Mesenchymal stem cell (in vitro differentiated cells and primary cell): ENCODE measurements at regions not wholly inside any gene's neighbourhood (a gene's known extent, or its start where the extent isn't known, plus 50 kb on each side); places are given as distances from the start of the nearest gene placed in this dataset.
"Not testable (repeated sequence)": the region's sequence is repeated elsewhere in the genome, so short reads cannot be mapped to it uniquely, and the experiment has no call there.

ENCODE experiments used
- DNase-seq: peaks from one replicate; pipeline ENCODE4 v3.0.0-alpha.2; 2013
- H2AFZ ChIP-seq: one replicate; pipeline ENCODE4 v1.6.1; 2013; ENCODE audit warnings: low read depth, mild to moderate bottlenecking, control low read depth, inconsistent platforms, low read length, moderate library complexity
- H2AK5ac ChIP-seq: 2 replicates; pipeline ENCODE4 v1.6.1; 2013; ENCODE audit warnings: low read length, moderate library complexity, mild to moderate bottlenecking, inconsistent platforms; ENCODE audit not compliant: severe bottlenecking
- H2BK120ac ChIP-seq: one replicate; pipeline ENCODE4 v1.6.1; 2013; ENCODE audit warnings: low read depth, mild to moderate bottlenecking, inconsistent platforms, low read length, moderate library complexity
- H2BK12ac ChIP-seq, 2 experiments: one replicate each; pipeline ENCODE4 v1.6.1; 2013; ENCODE audit warnings: inconsistent platforms in 2 of 2, low read length in 2 of 2, mild to moderate bottlenecking in 2 of 2, moderate library complexity in 2 of 2, control low read depth in 1 of 2
- H2BK15ac ChIP-seq: one replicate; pipeline ENCODE4 v1.6.1; 2013; ENCODE audit warnings: mild to moderate bottlenecking, low read depth, inconsistent platforms; ENCODE audit not compliant: poor library complexity, severe bottlenecking
- H2BK5ac ChIP-seq: 2 replicates; pipeline ENCODE4 v1.6.1; 2013; ENCODE audit warnings: low read depth, mild to moderate bottlenecking, low read length, control low read depth, inconsistent platforms; ENCODE audit not compliant: poor library complexity, severe bottlenecking
- H3K14ac ChIP-seq, 2 experiments: one replicate each; pipeline ENCODE4 v1.6.1; 2013; ENCODE audit warnings: inconsistent platforms in 2 of 2, low read length in 2 of 2, control low read depth in 1 of 2, mild to moderate bottlenecking in 1 of 2, moderate library complexity in 1 of 2
- H3K18ac ChIP-seq, 2 experiments: one replicate each; pipeline ENCODE4 v1.6.1; 2013; ENCODE audit warnings: inconsistent platforms in 2 of 2, low read length in 2 of 2, control low read depth in 1 of 2, low read depth in 1 of 2, mild to moderate bottlenecking in 1 of 2
- H3K23ac ChIP-seq, 2 experiments: one replicate each; pipeline ENCODE4 v1.6.1; 2013; ENCODE audit warnings: inconsistent platforms in 2 of 2, low read length in 2 of 2, mild to moderate bottlenecking in 2 of 2, moderate library complexity in 2 of 2, control low read depth in 1 of 2
- H3K27ac ChIP-seq: 2 replicates; pipeline ENCODE4 v1.5.1; 2013; ENCODE audit warnings: mild to moderate bottlenecking, moderate library complexity, low read length, control low read depth, inconsistent platforms; ENCODE audit not compliant: poor library complexity, severe bottlenecking
- H3K27me3 ChIP-seq, 2 experiments: 2 replicates each; pipeline versions ENCODE4 v1.6.1 to v1.7.0; 2013; ENCODE audit warnings: low read length in 2 of 2, mild to moderate bottlenecking in 2 of 2, moderate library complexity in 2 of 2, control low read depth in 1 of 2, inconsistent platforms in 1 of 2; ENCODE audit not compliant: control insufficient read depth in 1 of 2, insufficient read depth in 1 of 2
- H3K36me3 ChIP-seq, 2 experiments: 2 replicates each; pipeline versions ENCODE4 v1.6.1 to v1.7.0; 2013; ENCODE audit warnings: low read length in 2 of 2, control low read depth in 1 of 2, inconsistent platforms in 1 of 2, low read depth in 1 of 2, mild to moderate bottlenecking in 1 of 2; ENCODE audit not compliant: insufficient read depth in 2 of 2, control insufficient read depth in 1 of 2
- H3K4ac ChIP-seq, 2 experiments: one replicate each; pipeline ENCODE4 v1.6.1; 2013; ENCODE audit warnings: inconsistent platforms in 2 of 2, low read length in 2 of 2, mild to moderate bottlenecking in 2 of 2, moderate library complexity in 2 of 2, control low read depth in 1 of 2, low read depth in 1 of 2
- H3K4me1 ChIP-seq: 2 replicates; pipeline ENCODE4 v1.6.1; 2013; ENCODE audit warnings: low read depth, low read length, control low read depth; ENCODE audit not compliant: control insufficient read depth, insufficient read depth
- H3K4me2 ChIP-seq: 2 replicates; pipeline ENCODE4 v1.6.1; 2013; ENCODE audit warnings: low read length, mild to moderate bottlenecking, inconsistent platforms; ENCODE audit not compliant: poor library complexity, severe bottlenecking
- H3K4me3 ChIP-seq, 2 experiments: 2 replicates each; pipeline versions ENCODE4 v1.5.1 to v1.7.0; 2013; ENCODE audit warnings: low read length in 2 of 2, mild to moderate bottlenecking in 2 of 2, control low read depth in 1 of 2, low read depth in 1 of 2; ENCODE audit not compliant: insufficient read depth in 1 of 2
- H3K79me1 ChIP-seq: replicated peaks from 2 replicates; pipeline ENCODE4 v1.6.1; 2013; ENCODE audit warnings: mild to moderate bottlenecking, control low read depth, low read length, inconsistent platforms; ENCODE audit not compliant: poor library complexity, severe bottlenecking
- H3K9ac ChIP-seq: 2 replicates; pipeline ENCODE4 v1.7.0; 2013; ENCODE audit warnings: mild to moderate bottlenecking, low read length, moderate library complexity
- H3K9me3 ChIP-seq: 2 replicates; pipeline ENCODE4 v1.7.0; 2013; ENCODE audit warnings: mild to moderate bottlenecking, low read length; ENCODE audit not compliant: control insufficient read depth
- H4K8ac ChIP-seq: one replicate; pipeline ENCODE4 v1.6.1; 2013; ENCODE audit warnings: inconsistent platforms, mild to moderate bottlenecking, low read length, moderate library complexity
- H4K91ac ChIP-seq: one replicate; pipeline ENCODE4 v1.6.1; 2013; ENCODE audit warnings: mild to moderate bottlenecking, low read length, inconsistent platforms
- WGBS: methylation state at CpG from one replicate; pipeline ENCODE4 v1.1.7; 2013; ENCODE audit warnings: mixed read lengths; 5-methylcytosine and 5-hydroxymethylcytosine counted together

- H3K23ac ChIP-seq, H2AFZ ChIP-seq, H3K36me3 ChIP-seq, H3K27ac ChIP-seq, DNase-seq, H3K9ac ChIP-seq, H3K4me2 ChIP-seq, H2BK12ac ChIP-seq, H4K91ac ChIP-seq, H4K8ac ChIP-seq, H3K14ac ChIP-seq, H2BK120ac ChIP-seq, H3K79me1 ChIP-seq, H2BK15ac ChIP-seq, H3K18ac ChIP-seq, H2BK5ac ChIP-seq, H3K4me1 ChIP-seq, H3K4me3 ChIP-seq, H2AK5ac ChIP-seq, H3K4ac ChIP-seq: not testable (repeated sequence)
- WGBS, result 84% methylated on average over 4 of the region's 4 CpGs
- Histone ChIP-seq H3K9me3 (peaks cover 10% of the 10 kb centered on the region), H3K27me3 (peaks cover 4 to 11% of the 10 kb centered on the region in 2 experiments)
Measured at GRCh38 chr2:133897838-133898237, 329.6 kb upstream of the NCKAP5 start.

GRCh38 chr2:133900909-133901308 lies 332.6 kb upstream of the NCKAP5 start:
- H3K18ac ChIP-seq, result no peak overlapping the region
- H3K36me3 ChIP-seq, result no peaks in the 10 kb centered on the region
- no peak overlapping the region for H2AK5ac ChIP-seq
- peaks cover 4 to 11% of the 10 kb centered on the region in 2 experiments for H3K27me3 ChIP-seq
- no peak overlapping the region for H4K91ac ChIP-seq
- no peaks in the 10 kb centered on the region for H3K79me1 ChIP-seq
- no peak overlapping the region for H3K9ac ChIP-seq
- no peak overlapping the region for H3K4me3 ChIP-seq
- no peak overlapping the region for H2BK15ac ChIP-seq
- H3K4me1 ChIP-seq, result peaks cover 1% of the 10 kb centered on the region
- DNase-seq, result no peak
- H4K8ac ChIP-seq, result no peak overlapping the region
- H3K4me2 ChIP-seq, result no peak overlapping the region
- 65% methylated on average over 3 of the region's 3 CpGs for WGBS
- no peak overlapping the region for H2BK120ac ChIP-seq
- H2BK12ac ChIP-seq, result no peak overlapping the region
- H3K4ac ChIP-seq, result no peak overlapping the region
- H3K27ac ChIP-seq, result no peak overlapping the region
- H2BK5ac ChIP-seq, result no peak overlapping the region
- H3K14ac ChIP-seq, result no peak overlapping the region
- H3K9me3 ChIP-seq, result peaks cover 5% of the 10 kb centered on the region
- no peak overlapping the region for H2AFZ ChIP-seq
- no peak overlapping the region for H3K23ac ChIP-seq

GRCh38 chr2:133906396-133906795 lies 338.1 kb upstream of the NCKAP5 start:
- H4K8ac ChIP-seq, result no peak overlapping the region
- no peaks in the 10 kb centered on the region for H3K79me1 ChIP-seq
- H2BK15ac ChIP-seq, result no peak overlapping the region
- no peaks in the 10 kb centered on the region for H3K36me3 ChIP-seq
- H4K91ac ChIP-seq, result no peak overlapping the region
- H2BK5ac ChIP-seq, result no peak overlapping the region
- H3K4me1 ChIP-seq, result no peaks in the 10 kb centered on the region
- peaks cover 0 to 7% of the 10 kb centered on the region in 2 experiments for H3K27me3 ChIP-seq
- H3K9ac ChIP-seq, result no peak overlapping the region
- no peak overlapping the region for H2AFZ ChIP-seq
- H2AK5ac ChIP-seq, result no peak overlapping the region
- H2BK120ac ChIP-seq, result no peak overlapping the region
- no peak overlapping the region for H2BK12ac ChIP-seq
- no peak overlapping the region for H3K23ac ChIP-seq
- H3K4ac ChIP-seq, result no peak overlapping the region
- DNase-seq, result no peak
- no peak overlapping the region for H3K14ac ChIP-seq
- no peak overlapping the region for H3K4me2 ChIP-seq
- H3K27ac ChIP-seq, result no peak overlapping the region
- no peak overlapping the region for H3K18ac ChIP-seq
- H3K9me3 ChIP-seq, result peaks cover 4% of the 10 kb centered on the region
- H3K4me3 ChIP-seq, result no peak overlapping the region

GRCh38 chr2:133906926-133907325 lies 338.7 kb upstream of the NCKAP5 start:
- no peak overlapping the region for H3K27ac ChIP-seq
- H3K79me1 ChIP-seq, result no peaks in the 10 kb centered on the region
- no peak overlapping the region for H2AFZ ChIP-seq
- H3K4me1 ChIP-seq, result no peaks in the 10 kb centered on the region
- H4K91ac ChIP-seq, result no peak overlapping the region
- no peak overlapping the region for H3K4me2 ChIP-seq
- no peak overlapping the region for H3K4me3 ChIP-seq
- no peak overlapping the region for H3K4ac ChIP-seq
- no peak overlapping the region for H2BK5ac ChIP-seq
- H4K8ac ChIP-seq, result no peak overlapping the region
- no peak overlapping the region for H3K23ac ChIP-seq
- no peak overlapping the region for H2BK15ac ChIP-seq
- peaks cover 4% of the 10 kb centered on the region for H3K9me3 ChIP-seq
- no peak for DNase-seq
- H3K27me3 ChIP-seq, result peaks cover 0 to 7% of the 10 kb centered on the region in 2 experiments
- no peak overlapping the region for H3K18ac ChIP-seq
- no peak overlapping the region for H2AK5ac ChIP-seq
- no peak overlapping the region for H2BK120ac ChIP-seq
- H3K9ac ChIP-seq, result no peak overlapping the region
- H3K14ac ChIP-seq, result no peak overlapping the region
- no peak overlapping the region for H2BK12ac ChIP-seq
- no peaks in the 10 kb centered on the region for H3K36me3 ChIP-seq
